RWPE2 (cell line): ENCODE measurements at regions not wholly inside any gene's neighbourhood (a gene's known extent, or its start where the extent isn't known, plus 50 kb on each side); places are given as distances from the start of the nearest gene placed in this dataset.
"Not testable (repeated sequence)": the region's sequence is repeated elsewhere in the genome, so short reads cannot be mapped to it uniquely, and the experiment has no call there.

Experiments
- ATAC-seq: fragments of 200-7000 bp; cut with Tn5 transposase; 3 replicates; pipeline ENCODE4 v1.9.1; 2021; ENCODE audit warnings: low read depth
- DNase-seq: peaks from one replicate; pipeline ENCODE4 v3.0.0-alpha.2; 2020; ENCODE audit warnings: low spot score
- H3K27ac ChIP-seq: fragments of 450-650 bp; 2 replicates; pipeline ENCODE4 v1.5.1; 2017; ENCODE audit warnings: mild to moderate bottlenecking; ENCODE audit not compliant: poor library complexity, severe bottlenecking
- H3K27me3 ChIP-seq: fragments of 250-450 bp; sonication (Bioruptor Pico); 2 replicates; pipeline ENCODE4 v1.5.1; 2021; ENCODE audit warnings: mild to moderate bottlenecking, moderate library complexity; ENCODE audit not compliant: insufficient read depth, poor library complexity, severe bottlenecking
- H3K36me3 ChIP-seq: fragments of 250-450 bp; sonication (Bioruptor Pico); 2 replicates; pipeline ENCODE4 v1.5.1; 2020; ENCODE audit warnings: low read depth, mild to moderate bottlenecking, moderate library complexity
- H3K4me1 ChIP-seq: fragments of 250-450 bp; sonication (Bioruptor Pico); 2 replicates; pipeline ENCODE4 v1.5.1; 2021; ENCODE audit warnings: mild to moderate bottlenecking, moderate library complexity; ENCODE audit not compliant: insufficient read depth, poor library complexity, severe bottlenecking
- H3K4me3 ChIP-seq: fragments of 250-450 bp; sonication (Bioruptor Pico); 2 replicates; pipeline ENCODE4 v1.5.1; 2021; ENCODE audit warnings: mild to moderate bottlenecking, moderate library complexity; ENCODE audit not compliant: severe bottlenecking
- H3K9me3 ChIP-seq: fragments of 250-450 bp; sonication (Bioruptor Pico); 2 replicates; pipeline ENCODE4 v1.5.1; 2021; ENCODE audit warnings: mild to moderate bottlenecking, moderate library complexity; ENCODE audit not compliant: severe bottlenecking
- TF ChIP-seq, protein P1 (sequence below): fragments of 450-650 bp; IDR thresholded peaks from one replicate; pipeline ENCODE4 v1.5.1; 2017; ENCODE audit warnings: mild to moderate bottlenecking, moderate library complexity; ENCODE audit not compliant: poor library complexity, severe bottlenecking

DNA sequence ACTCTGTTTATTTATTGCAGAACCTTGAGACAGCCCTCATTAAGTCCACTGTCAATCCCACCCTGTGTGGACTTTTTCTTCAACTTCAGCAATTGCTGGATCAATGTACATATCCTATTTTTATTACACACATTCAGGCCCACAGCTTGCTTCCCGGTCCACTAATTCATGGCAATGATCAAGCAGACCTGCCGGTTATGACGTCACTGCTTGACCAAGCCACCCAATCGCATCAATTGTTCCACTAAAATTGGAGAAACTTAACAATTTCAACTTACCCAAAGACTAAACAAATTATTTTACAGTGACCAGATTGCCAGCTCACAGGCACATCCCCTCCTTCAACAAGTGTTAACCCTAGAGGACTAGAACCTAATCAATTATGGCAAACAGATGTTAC lies 240.4 kb upstream of the MAGEB18 start:
- no peaks in the 10 kb centered on the region for H3K27me3 ChIP-seq
- H3K9me3 ChIP-seq = no peaks in the 10 kb centered on the region
- no peaks in the 10 kb centered on the region for H3K36me3 ChIP-seq
- TF ChIP-seq, protein P1, sequence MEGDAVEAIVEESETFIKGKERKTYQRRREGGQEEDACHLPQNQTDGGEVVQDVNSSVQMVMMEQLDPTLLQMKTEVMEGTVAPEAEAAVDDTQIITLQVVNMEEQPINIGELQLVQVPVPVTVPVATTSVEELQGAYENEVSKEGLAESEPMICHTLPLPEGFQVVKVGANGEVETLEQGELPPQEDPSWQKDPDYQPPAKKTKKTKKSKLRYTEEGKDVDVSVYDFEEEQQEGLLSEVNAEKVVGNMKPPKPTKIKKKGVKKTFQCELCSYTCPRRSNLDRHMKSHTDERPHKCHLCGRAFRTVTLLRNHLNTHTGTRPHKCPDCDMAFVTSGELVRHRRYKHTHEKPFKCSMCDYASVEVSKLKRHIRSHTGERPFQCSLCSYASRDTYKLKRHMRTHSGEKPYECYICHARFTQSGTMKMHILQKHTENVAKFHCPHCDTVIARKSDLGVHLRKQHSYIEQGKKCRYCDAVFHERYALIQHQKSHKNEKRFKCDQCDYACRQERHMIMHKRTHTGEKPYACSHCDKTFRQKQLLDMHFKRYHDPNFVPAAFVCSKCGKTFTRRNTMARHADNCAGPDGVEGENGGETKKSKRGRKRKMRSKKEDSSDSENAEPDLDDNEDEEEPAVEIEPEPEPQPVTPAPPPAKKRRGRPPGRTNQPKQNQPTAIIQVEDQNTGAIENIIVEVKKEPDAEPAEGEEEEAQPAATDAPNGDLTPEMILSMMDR = no peak
- H3K27ac ChIP-seq = no peak overlapping the region
- H3K4me3 ChIP-seq = no peak overlapping the region
- H3K4me1 ChIP-seq = no peaks in the 10 kb centered on the region
- ATAC-seq (no peak), DNase-seq (no peak)

DNA sequence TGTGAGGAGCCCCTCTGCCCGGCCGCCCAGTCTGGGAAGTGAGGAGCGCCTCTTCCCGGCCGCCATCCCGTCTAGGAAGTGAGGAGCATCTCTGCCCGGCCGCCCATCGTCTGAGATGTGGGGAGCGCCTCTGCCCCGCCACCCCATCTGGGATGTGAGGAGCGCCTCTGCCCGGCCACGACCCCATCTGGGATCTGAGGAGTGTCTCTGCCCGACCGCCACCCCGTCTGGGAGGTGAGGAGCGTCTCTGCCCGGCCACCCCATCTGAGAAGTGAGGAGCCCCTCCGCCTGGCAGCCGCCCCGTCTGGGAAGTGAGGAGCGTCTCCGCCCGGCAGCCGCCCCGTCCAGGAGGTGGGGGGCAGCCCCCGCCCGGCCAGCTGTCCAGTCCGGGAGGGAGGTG lies 232.4 kb upstream of the MAGEB18 start:
- H3K9me3 ChIP-seq, H3K27ac ChIP-seq, H3K36me3 ChIP-seq, ATAC-seq, H3K4me3 ChIP-seq, H3K27me3 ChIP-seq, H3K4me1 ChIP-seq, DNase-seq: not testable (repeated sequence)

DNA sequence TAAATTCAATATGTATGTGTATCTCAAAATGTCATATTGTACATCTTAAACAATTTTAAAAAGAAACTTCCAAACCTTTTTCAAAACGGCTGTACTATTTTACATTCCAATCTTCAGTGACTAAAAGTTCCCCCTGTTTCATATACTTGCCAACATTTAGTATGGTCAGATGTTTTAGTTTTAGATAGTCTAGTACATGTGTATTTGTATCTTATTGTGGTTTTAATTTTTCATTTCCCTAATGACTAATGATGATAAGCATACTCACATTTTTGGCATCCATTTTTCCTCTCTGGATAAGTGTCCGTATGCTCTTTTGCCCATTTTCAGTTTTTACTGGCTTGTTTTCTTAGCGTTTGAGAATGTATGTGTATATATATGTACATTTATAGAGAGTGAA lies 212.2 kb upstream of the MAGEB18 start:
- DNase-seq = no peak
- no peak for ATAC-seq
- no peak overlapping the region for H3K27ac ChIP-seq
- no peaks in the 10 kb centered on the region for H3K36me3 ChIP-seq
- no peak overlapping the region for H3K4me3 ChIP-seq
- H3K9me3 ChIP-seq = no peaks in the 10 kb centered on the region
- TF ChIP-seq, protein P1 = no peak
- no peaks in the 10 kb centered on the region for H3K4me1 ChIP-seq
- no peaks in the 10 kb centered on the region for H3K27me3 ChIP-seq

DNA sequence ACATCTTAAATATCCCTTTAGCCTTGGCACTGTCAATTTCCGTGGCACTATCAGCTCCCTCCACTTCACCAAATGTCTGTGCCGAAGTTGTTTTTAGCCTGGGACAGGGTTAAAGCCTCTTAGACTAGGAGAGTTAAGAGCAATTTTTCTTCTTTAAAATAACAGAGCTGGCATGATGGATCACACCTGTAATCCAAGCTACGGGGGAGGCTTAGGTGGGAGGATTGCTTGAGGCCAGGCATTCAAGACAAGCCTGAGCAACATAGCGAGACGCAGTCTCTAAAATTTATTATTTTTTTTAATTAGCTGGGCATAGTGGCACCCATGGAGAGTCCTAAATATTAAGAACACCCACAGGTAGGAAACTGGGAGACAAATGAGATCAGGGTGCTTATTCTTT lies 209.8 kb upstream of the MAGEB18 start:
- TF ChIP-seq, protein P1 = no peak
- ATAC-seq (no peak), DNase-seq (no peak)
- Histone ChIP-seq H3K4me1 (no peaks in the 10 kb centered on the region), H3K27me3 (no peaks in the 10 kb centered on the region), H3K27ac (no peak overlapping the region), H3K9me3 (no peaks in the 10 kb centered on the region), H3K4me3 (no peak overlapping the region), H3K36me3 (no peaks in the 10 kb centered on the region)

DNA sequence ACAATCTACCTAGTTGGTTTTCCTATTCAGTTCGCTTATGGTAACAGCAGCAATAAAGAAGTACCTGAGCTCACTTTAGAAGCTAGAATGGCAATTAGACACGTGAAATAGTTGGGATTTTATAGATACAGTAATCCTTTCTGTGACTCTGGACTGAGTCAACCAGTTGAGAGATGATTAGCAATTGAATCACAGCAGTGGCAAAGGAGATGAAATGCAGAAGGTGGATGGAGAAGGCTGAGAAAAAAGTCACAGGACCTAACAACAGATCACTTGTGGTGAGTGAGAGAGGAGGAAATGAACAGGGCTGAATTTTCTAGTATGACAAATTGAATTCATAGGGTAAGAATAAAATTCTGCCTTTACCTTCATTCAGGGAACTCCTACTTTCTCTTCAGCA lies 197.1 kb upstream of the MAGEB18 start:
- Histone ChIP-seq H3K4me1 (no peaks in the 10 kb centered on the region), H3K27me3 (no peaks in the 10 kb centered on the region), H3K9me3 (no peaks in the 10 kb centered on the region), H3K27ac (no peak overlapping the region), H3K36me3 (no peaks in the 10 kb centered on the region), H3K4me3 (no peak overlapping the region)
- ATAC-seq (peak; percentile 68), DNase-seq (no peak)
- TF ChIP-seq, protein P1 = no peak
